GM23248 (cell line): ENCODE measurements at regions not wholly inside any gene's neighbourhood (a gene's known extent, or its start where the extent isn't known, plus 50 kb on each side); places are given as distances from the start of the nearest gene placed in this dataset.

ENCODE experiments used
- DNase-seq: peaks from one replicate; pipeline ENCODE4 v3.0.0-alpha.2; 2015
- H2AFZ ChIP-seq: fragments of 200-600 bp; sonication (generic); 2 replicates; pipeline ENCODE4 v1.6.1; 2016; ENCODE audit warnings: antibody characterized with exemption
- H3F3A ChIP-seq: fragments of 200-600 bp; sonication (generic); 2 replicates; pipeline ENCODE4 v1.6.1; 2016; ENCODE audit warnings: mild to moderate bottlenecking, antibody characterized with exemption, mixed run types; ENCODE audit not compliant: insufficient read depth
- H3K27ac ChIP-seq: fragments of 200-600 bp; sonication (generic); 2 replicates; pipeline ENCODE4 v1.5.1; 2016; ENCODE audit warnings: mild to moderate bottlenecking
- H3K27me3 ChIP-seq: fragments of 200-600 bp; sonication (generic); replicated peaks from 2 replicates; pipeline ENCODE4 v1.6.1; 2016; ENCODE audit warnings: mild to moderate bottlenecking; ENCODE audit not compliant: insufficient read depth
- H3K36me3 ChIP-seq: fragments of 200-600 bp; sonication (generic); 2 replicates; pipeline ENCODE4 v1.6.1; 2016; ENCODE audit warnings: low read depth, mild to moderate bottlenecking
- H3K4me1 ChIP-seq: fragments of 200-600 bp; sonication (generic); 2 replicates; pipeline ENCODE4 v1.6.1; 2016; ENCODE audit warnings: mild to moderate bottlenecking; ENCODE audit not compliant: insufficient read depth
- H3K4me2 ChIP-seq: fragments of 200-600 bp; sonication (generic); one replicate; pipeline ENCODE4 v1.6.1; 2016; ENCODE audit warnings: mild to moderate bottlenecking; ENCODE audit not compliant: unreplicated experiment
- H3K4me3 ChIP-seq: fragments of 200-600 bp; sonication (generic); 2 replicates; pipeline ENCODE4 v1.5.1; 2016; ENCODE audit warnings: mild to moderate bottlenecking
- H3K79me2 ChIP-seq: fragments of 200-600 bp; sonication (generic); 2 replicates; pipeline ENCODE4 v1.6.1; 2016; ENCODE audit warnings: mild to moderate bottlenecking; ENCODE audit not compliant: insufficient read depth
- H3K9ac ChIP-seq: fragments of 200-600 bp; sonication (generic); 2 replicates; pipeline ENCODE4 v1.6.1; 2016; ENCODE audit warnings: mild to moderate bottlenecking
- H3K9me2 ChIP-seq: fragments of 200-600 bp; sonication (generic); 2 replicates; pipeline ENCODE4 v1.6.1; 2016; ENCODE audit warnings: mixed run types, mild to moderate bottlenecking, moderate library complexity; ENCODE audit not compliant: insufficient read depth
- H3K9me3 ChIP-seq: fragments of 200-600 bp; sonication (generic); one replicate; pipeline ENCODE4 v1.6.1; 2017; ENCODE audit warnings: low read depth
- H4K20me1 ChIP-seq: fragments of 200-600 bp; sonication (generic); 2 replicates; pipeline ENCODE4 v1.6.0; 2016; ENCODE audit not compliant: insufficient read depth
- EZH2 ChIP-seq: fragments of 200-600 bp; sonication (generic); IDR thresholded peaks from 2 replicates; pipeline ENCODE4 v1.6.1; 2018; ENCODE audit warnings: antibody characterized with exemption, mild to moderate bottlenecking; ENCODE audit not compliant: insufficient read depth, poor library complexity, severe bottlenecking
- EZH2phosphoT487 ChIP-seq: fragments of 200-600 bp; sonication (generic); IDR thresholded peaks from 2 replicates; pipeline ENCODE4 v1.6.1; 2018; ENCODE audit warnings: antibody characterized with exemption, moderate library complexity, mild to moderate bottlenecking, low read depth; ENCODE audit not compliant: insufficient read depth
- WGBS, 2 experiments: methylation state at CpG; one replicate each; pipeline ENCODE4 v1.1.6; 2015 to 2017; ENCODE audit warnings: low lambda C conversion rate in 2 of 2, low coverage in 1 of 2; ENCODE audit errors: missing lambda C conversion rate in 2 of 2; 5-methylcytosine and 5-hydroxymethylcytosine counted together
- in situ Hi-C: fragments of 300-500 bp; cut with MboI; formaldehyde crosslinking; loops from 2 replicates; pipeline ENCODE4 v1.15.0; 2020

DNA sequence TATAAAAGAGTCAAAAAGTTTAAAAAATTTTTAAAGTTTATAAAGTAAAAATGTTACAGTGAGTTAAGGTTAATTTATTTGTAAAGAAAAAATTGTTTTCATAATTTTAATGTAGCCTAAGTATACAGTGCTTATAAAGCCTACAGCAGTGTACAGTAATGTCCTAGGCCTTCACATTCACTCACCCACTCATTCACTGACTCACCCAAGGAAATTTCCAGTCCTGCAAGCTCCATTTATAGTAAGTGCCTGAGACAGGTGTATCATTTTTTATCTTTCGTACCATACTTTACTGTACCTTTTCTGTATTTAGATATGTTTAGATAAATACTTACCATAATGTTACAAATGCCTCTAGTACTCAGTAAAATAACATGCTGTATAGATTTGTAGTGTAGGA, 269.7 kb upstream of the PHF14 start:
- no peak for DNase-seq
- Histone ChIP-seq H3F3A (no peaks in the 10 kb centered on the region), H3K36me3 (no peaks in the 10 kb centered on the region), H3K9ac (no peak overlapping the region), H3K79me2 (no peaks in the 10 kb centered on the region), H3K9me3 (no peaks in the 10 kb centered on the region), H3K27me3 (no peaks in the 10 kb centered on the region), H4K20me1 (no peaks in the 10 kb centered on the region), H3K9me2 (no peaks in the 10 kb centered on the region), H3K4me3 (no peak overlapping the region), H2AFZ (no peak overlapping the region), H3K27ac (no peak overlapping the region), H3K4me2 (no peak overlapping the region), H3K4me1 (no peaks in the 10 kb centered on the region)
- TF ChIP-seq EZH2phosphoT487 (no peak), EZH2 (no peak)
- in situ Hi-C loops = no loop called here
- WGBS, 2 experiments = 42 to 50% methylated on average over 1 of the region's 1 CpG

GRCh38 chr7:10704653-10705052, 269.0 kb upstream of the PHF14 start:
- Histone ChIP-seq H3K79me2 (no peaks in the 10 kb centered on the region), H2AFZ (no peak overlapping the region), H3K9me3 (no peaks in the 10 kb centered on the region), H3K9me2 (no peaks in the 10 kb centered on the region), H3F3A (no peaks in the 10 kb centered on the region), H3K27ac (no peak overlapping the region), H3K4me1 (no peaks in the 10 kb centered on the region), H3K4me2 (no peak overlapping the region), H3K27me3 (no peaks in the 10 kb centered on the region), H3K36me3 (no peaks in the 10 kb centered on the region), H3K9ac (no peak overlapping the region), H4K20me1 (no peaks in the 10 kb centered on the region), H3K4me3 (no peak overlapping the region)
- 32 to 48% methylated on average over 4 of the region's 4 CpGs for WGBS, 2 experiments
- no peak for TF ChIP-seq EZH2phosphoT487
- no peak for TF ChIP-seq EZH2
- in situ Hi-C loops = no loop called here
- DNase-seq = no peak

DNA sequence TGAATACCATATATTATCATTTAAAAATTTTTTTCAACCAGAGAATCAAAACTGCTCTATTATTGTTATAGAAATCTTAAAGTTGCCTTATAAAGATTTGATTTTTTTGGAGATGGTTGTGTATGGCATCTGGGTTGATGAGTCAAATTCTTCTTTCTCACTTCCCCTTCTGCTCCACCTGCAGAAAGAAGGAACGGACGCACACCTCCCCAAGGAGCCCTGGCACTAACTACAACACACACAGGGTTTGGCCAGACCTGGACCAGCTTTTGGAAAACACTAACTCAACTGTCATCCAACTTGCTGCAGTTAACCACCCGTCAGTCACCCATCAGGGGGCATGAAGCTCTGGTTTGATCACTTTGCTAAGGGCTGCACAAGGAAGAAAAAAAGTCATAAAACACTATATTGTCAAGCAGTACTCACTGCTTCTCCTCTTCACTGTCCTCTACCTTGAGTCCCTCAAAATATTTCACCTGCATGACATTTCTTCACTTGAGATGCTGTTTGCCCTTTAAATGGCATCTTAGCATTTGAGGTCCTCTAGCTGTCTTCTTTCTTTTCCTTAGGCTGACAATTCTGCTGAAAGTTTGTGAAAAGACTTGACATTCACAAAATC, 266.7 kb upstream of the PHF14 start:
- Histone ChIP-seq H3K9ac (no peak overlapping the region), H3K36me3 (no peaks in the 10 kb centered on the region), H3K9me3 (no peaks in the 10 kb centered on the region), H3K27ac (no peak overlapping the region), H3K4me3 (no peak overlapping the region), H2AFZ (no peak overlapping the region), H3F3A (no peaks in the 10 kb centered on the region), H3K9me2 (no peaks in the 10 kb centered on the region), H3K27me3 (no peaks in the 10 kb centered on the region), H3K4me1 (no peaks in the 10 kb centered on the region), H3K79me2 (no peaks in the 10 kb centered on the region), H3K4me2 (no peak overlapping the region), H4K20me1 (no peaks in the 10 kb centered on the region)
- no peak for DNase-seq
- in situ Hi-C loops = no loop called here
- 12 to 14% methylated on average over 3 of the region's 3 CpGs for WGBS, 2 experiments
- TF ChIP-seq EZH2 = no peak
- no peak for TF ChIP-seq EZH2phosphoT487

DNA sequence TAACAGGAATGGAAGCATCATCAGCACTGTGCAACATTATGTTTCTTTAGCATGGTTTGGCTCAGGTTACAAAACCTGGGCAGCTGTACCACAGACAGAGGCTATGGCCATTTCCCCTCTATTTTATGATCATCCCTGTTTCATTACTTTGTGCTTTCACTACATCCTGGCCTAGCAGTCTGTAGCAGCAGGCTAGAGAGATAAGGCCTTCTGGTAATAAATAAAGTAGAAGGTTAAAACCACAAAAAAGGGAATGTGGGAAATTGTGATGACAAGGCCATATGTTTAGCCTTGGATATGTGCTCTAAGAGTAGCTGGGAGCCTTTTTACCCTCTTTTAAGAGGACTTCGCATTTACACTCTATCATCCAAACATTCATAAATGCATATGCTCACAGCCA, 266.2 kb upstream of the PHF14 start:
- no peak overlapping the region for H2AFZ ChIP-seq

GRCh38 chr7:10708447-10708846, 265.2 kb upstream of the PHF14 start:
- no peak for TF ChIP-seq EZH2phosphoT487
- TF ChIP-seq EZH2 = no peak
- Histone ChIP-seq H3K36me3 (no peaks in the 10 kb centered on the region), H3K79me2 (no peaks in the 10 kb centered on the region), H3K27ac (no peak overlapping the region), H3K9me3 (no peaks in the 10 kb centered on the region), H3K27me3 (no peaks in the 10 kb centered on the region), H3K9me2 (no peaks in the 10 kb centered on the region), H3K4me1 (no peaks in the 10 kb centered on the region), H3K9ac (no peak overlapping the region), H2AFZ (no peak overlapping the region), H3F3A (no peaks in the 10 kb centered on the region), H3K4me2 (no peak overlapping the region), H4K20me1 (no peaks in the 10 kb centered on the region), H3K4me3 (no peak overlapping the region)
- in situ Hi-C loops = no loop called here
- no peak for DNase-seq
- WGBS, 2 experiments = 12 to 13% methylated on average over 5 of the region's 5 CpGs

More for the DNA sequence above, 266.2 kb upstream of the PHF14 start:
- Histone ChIP-seq H3K4me1 (no peaks in the 10 kb centered on the region), H3K79me2 (no peaks in the 10 kb centered on the region), H4K20me1 (no peaks in the 10 kb centered on the region), H3K9me2 (no peaks in the 10 kb centered on the region), H3K27me3 (no peaks in the 10 kb centered on the region), H3K9me3 (no peaks in the 10 kb centered on the region), H3K4me2 (no peak overlapping the region), H3F3A (no peaks in the 10 kb centered on the region), H3K4me3 (no peak overlapping the region), H3K27ac (no peak overlapping the region), H3K9ac (no peak overlapping the region), H3K36me3 (no peaks in the 10 kb centered on the region)
- in situ Hi-C loops = no loop called here
- TF ChIP-seq EZH2 = no peak
- TF ChIP-seq EZH2phosphoT487 = no peak
- WGBS, 2 experiments = 0% methylated on average over 1 of the region's 1 CpG
- DNase-seq = no peak
